WERI-Rb-1 (cell line): ENCODE measurements at regions not wholly inside any gene's neighbourhood (a gene's known extent, or its start where the extent isn't known, plus 50 kb on each side); places are given as distances from the start of the nearest gene placed in this dataset.

Experiments used
- DNase-seq: peaks from one replicate; pipeline ENCODE4 v3.0.0-alpha.2; 2020
- H3K27ac ChIP-seq: fragments of 250-450 bp; sonication (Bioruptor Pico); 2 replicates; pipeline ENCODE4 v1.5.1; 2020; ENCODE audit warnings: mild to moderate bottlenecking, moderate library complexity
- H3K27me3 ChIP-seq: fragments of 250-450 bp; sonication (Bioruptor Pico); 2 replicates; pipeline ENCODE4 v1.5.1; 2021; ENCODE audit warnings: mild to moderate bottlenecking, low read depth, moderate library complexity; ENCODE audit not compliant: insufficient read depth, severe bottlenecking
- H3K36me3 ChIP-seq: fragments of 250-450 bp; sonication (Bioruptor Pico); 2 replicates; pipeline ENCODE4 v1.5.1; 2020; ENCODE audit warnings: mild to moderate bottlenecking, moderate library complexity
- H3K4me3 ChIP-seq: 2 replicates; pipeline ENCODE4 v1.5.1; 2011; ENCODE audit warnings: low read depth, mild to moderate bottlenecking, control low read depth, low read length
- H3K9me3 ChIP-seq: fragments of 250-450 bp; sonication (Bioruptor Pico); 2 replicates; pipeline ENCODE4 v1.5.1; 2021; ENCODE audit warnings: mild to moderate bottlenecking, moderate library complexity; ENCODE audit not compliant: severe bottlenecking
- TF ChIP-seq, protein P1 (sequence below): IDR thresholded peaks from 2 replicates; pipeline ENCODE4 v1.5.1; 2011; ENCODE audit warnings: low read depth, mild to moderate bottlenecking, control low read depth, inconsistent platforms, low read length

GRCh38 chrX:38881066-38881465 lies 79.8 kb downstream of the MID1IP1 start:
- no peak overlapping the region for H3K27ac ChIP-seq
- H3K27me3 ChIP-seq = no peaks in the 10 kb centered on the region
- TF ChIP-seq, protein P1, sequence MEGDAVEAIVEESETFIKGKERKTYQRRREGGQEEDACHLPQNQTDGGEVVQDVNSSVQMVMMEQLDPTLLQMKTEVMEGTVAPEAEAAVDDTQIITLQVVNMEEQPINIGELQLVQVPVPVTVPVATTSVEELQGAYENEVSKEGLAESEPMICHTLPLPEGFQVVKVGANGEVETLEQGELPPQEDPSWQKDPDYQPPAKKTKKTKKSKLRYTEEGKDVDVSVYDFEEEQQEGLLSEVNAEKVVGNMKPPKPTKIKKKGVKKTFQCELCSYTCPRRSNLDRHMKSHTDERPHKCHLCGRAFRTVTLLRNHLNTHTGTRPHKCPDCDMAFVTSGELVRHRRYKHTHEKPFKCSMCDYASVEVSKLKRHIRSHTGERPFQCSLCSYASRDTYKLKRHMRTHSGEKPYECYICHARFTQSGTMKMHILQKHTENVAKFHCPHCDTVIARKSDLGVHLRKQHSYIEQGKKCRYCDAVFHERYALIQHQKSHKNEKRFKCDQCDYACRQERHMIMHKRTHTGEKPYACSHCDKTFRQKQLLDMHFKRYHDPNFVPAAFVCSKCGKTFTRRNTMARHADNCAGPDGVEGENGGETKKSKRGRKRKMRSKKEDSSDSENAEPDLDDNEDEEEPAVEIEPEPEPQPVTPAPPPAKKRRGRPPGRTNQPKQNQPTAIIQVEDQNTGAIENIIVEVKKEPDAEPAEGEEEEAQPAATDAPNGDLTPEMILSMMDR = no peak
- no peaks in the 10 kb centered on the region for H3K36me3 ChIP-seq
- H3K4me3 ChIP-seq = no peak overlapping the region
- H3K9me3 ChIP-seq = no peaks in the 10 kb centered on the region
- DNase-seq = no peak

GRCh38 chrX:38881727-38882126 lies 80.5 kb downstream of the MID1IP1 start:
- Histone ChIP-seq H3K27me3 (no peaks in the 10 kb centered on the region), H3K4me3 (no peak overlapping the region), H3K9me3 (no peaks in the 10 kb centered on the region), H3K27ac (no peak overlapping the region), H3K36me3 (no peaks in the 10 kb centered on the region)
- TF ChIP-seq, protein P1 = no peak
- no peak for DNase-seq

DNA sequence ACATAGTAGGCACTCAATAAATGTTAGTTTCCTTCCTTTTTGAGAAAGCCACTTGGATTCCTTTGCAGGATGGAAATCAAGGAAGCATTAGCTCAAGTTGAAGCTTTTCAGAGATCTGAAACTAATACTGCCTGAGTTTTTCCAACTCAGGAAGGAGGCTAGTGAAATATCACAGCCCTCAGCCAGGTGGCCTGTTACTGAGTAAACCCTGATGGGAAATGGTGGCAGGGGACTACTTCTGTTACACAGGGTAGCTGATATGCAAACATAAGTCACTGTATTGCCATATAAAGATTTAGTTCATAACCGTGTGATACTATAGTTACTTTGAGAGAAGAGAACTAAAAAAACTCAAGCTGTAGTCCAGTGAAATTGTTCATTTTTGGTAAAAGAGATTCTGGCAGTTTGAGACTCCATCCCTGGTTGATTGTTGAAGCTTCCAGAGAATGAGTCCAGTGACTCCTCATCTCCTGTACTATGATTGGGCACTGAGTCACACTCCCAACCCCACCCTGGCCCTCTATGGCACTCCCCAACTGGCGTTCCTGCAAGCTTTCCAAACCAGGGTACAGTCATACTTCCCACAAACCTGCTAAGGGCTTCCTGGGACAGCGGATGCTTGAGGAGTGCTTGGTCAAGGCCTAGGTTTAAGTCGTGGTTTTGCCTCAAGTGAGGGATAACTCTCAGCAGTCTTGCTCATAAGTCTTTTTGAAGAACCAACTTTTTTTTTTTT lies 81.8 kb downstream of the MID1IP1 start:
- DNase-seq = no peak
- H3K36me3 ChIP-seq = no peaks in the 10 kb centered on the region

DNA sequence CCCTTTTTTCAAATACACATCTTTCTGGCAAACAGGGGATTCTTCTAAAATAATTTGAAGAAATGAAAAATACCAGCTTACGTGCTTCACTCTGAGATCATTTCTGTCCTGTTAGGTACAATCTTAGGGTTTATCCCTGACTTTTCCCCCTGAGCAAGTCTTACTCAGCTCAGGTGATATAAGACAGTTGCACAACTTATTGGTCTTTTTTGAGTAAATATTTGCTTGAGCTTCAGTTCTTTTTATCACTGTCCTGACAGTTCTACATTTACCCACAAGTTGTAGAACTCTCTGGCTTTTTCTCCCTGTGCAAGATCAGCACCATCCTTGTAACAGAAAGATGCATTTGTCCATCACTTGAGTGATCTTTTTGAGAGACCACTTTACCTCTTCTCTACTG lies 84.9 kb downstream of the MID1IP1 start:
- H3K9me3 ChIP-seq = no peaks in the 10 kb centered on the region
- no peaks in the 10 kb centered on the region for H3K36me3 ChIP-seq
- TF ChIP-seq, protein P1 = no peak
- DNase-seq = no peak
- H3K4me3 ChIP-seq = no peak overlapping the region
- no peak overlapping the region for H3K27ac ChIP-seq
- no peaks in the 10 kb centered on the region for H3K27me3 ChIP-seq

More for the DNA sequence above, 81.8 kb downstream of the MID1IP1 start:
- H3K9me3 ChIP-seq = no peaks in the 10 kb centered on the region
- no peak overlapping the region for H3K27ac ChIP-seq
- H3K4me3 ChIP-seq = no peak overlapping the region
- H3K27me3 ChIP-seq = no peaks in the 10 kb centered on the region
- TF ChIP-seq, protein P1 = no peak

- no peaks in the 10 kb centered on the region for H3K36me3 ChIP-seq
- H3K27me3 ChIP-seq = no peaks in the 10 kb centered on the region
- no peak overlapping the region for H3K4me3 ChIP-seq
- H3K9me3 ChIP-seq = no peaks in the 10 kb centered on the region
- TF ChIP-seq, protein P1 = no peak
- DNase-seq = no peak
- H3K27ac ChIP-seq = no peak overlapping the region
These were observed 86.0 kb downstream of the MID1IP1 start for GRCh38 chrX:38887222-38887621.

DNA sequence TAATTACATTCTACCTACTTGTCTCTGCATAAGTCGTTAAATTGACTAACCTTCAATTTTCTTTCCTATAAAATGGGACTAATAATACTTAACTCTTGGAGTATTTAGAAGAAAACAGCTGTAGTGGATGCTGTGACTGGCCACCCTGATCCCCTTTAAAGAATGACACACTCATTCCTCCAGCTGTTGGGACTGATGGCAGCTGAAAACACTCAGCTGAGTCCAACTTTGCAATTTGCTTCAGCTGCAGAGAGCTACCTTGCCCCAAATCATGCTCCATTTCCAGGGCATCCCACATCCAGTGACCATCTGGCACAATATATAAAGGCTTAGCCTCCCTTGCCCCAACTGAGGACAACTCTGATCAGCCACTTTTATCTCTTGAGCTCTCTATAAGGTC lies 89.1 kb downstream of the MID1IP1 start:
- H3K27ac ChIP-seq = no peak overlapping the region
- no peaks in the 10 kb centered on the region for H3K27me3 ChIP-seq
- no peaks in the 10 kb centered on the region for H3K9me3 ChIP-seq
- H3K4me3 ChIP-seq = no peak overlapping the region
- no peaks in the 10 kb centered on the region for H3K36me3 ChIP-seq
- TF ChIP-seq, protein P1 = no peak
- DNase-seq = peak; percentile 35
